ENCODE measurements at regions not wholly inside any gene's neighbourhood (a gene's known extent, or its start where the extent isn't known, plus 50 kb on each side); places are given as distances from the start of the nearest gene placed in this dataset.

GRCh38 chr12:19886065-19886464, 446.8 kb downstream of the AEBP2 start:
- TF ChIP-seq CTCF (IDR thresholded peaks at IDR 0.05; ENCODE audit: low read depth, low read length) (no peak), EZH2phosphoT487 (IDR thresholded peaks at IDR 0.05; ENCODE audit: low read depth) (no peak)

Measured in OCI-LY3 (cell line).